IMR-90 (cell line): ENCODE measurements at regions not wholly inside any gene's neighbourhood (a gene's known extent, or its start where the extent isn't known, plus 50 kb on each side); places are given as distances from the start of the nearest gene placed in this dataset.

Experiments used
- ATAC-seq: fragments of 200-7000 bp; cut with Tn5 transposase; 2 replicates; pipeline ENCODE4 v1.9.1; 2020; ENCODE audit warnings: low read depth, mild to moderate bottlenecking, moderate library complexity
- BruUV-seq: library from RNA; stranded (reverse); fragments of 400-500 nt; replicated peaks from 2 replicates; lab custom pipeline; 2021; lab: Mats Ljungman, UMichigan
- CTCF ChIA-PET: fragments of 300-600 bp; formaldehyde crosslinking; extraction: SDS; loops from one replicate; lab custom pipeline; 2021; ENCODE audit warnings: antibody characterized with exemption; lab: Yijun Ruan, JAX
- POLR2A ChIA-PET: fragments of 300-600 bp; sonication (Branson Sonifier 250); formaldehyde crosslinking; loops from one replicate; lab custom pipeline; 2022; ENCODE audit warnings: antibody characterized with exemption; ENCODE audit not compliant: unreplicated experiment; lab: Charles Lee
- DNase-seq: peaks from one replicate; pipeline ENCODE4 v3.0.0; 2013
- H2AFZ ChIP-seq: replicated peaks from 2 replicates; pipeline ENCODE3; 2013; ENCODE audit warnings: low read length, mild to moderate bottlenecking; ENCODE audit not compliant: poor library complexity
- H2AK5ac ChIP-seq: 2 replicates; pipeline ENCODE4 v1.6.1; 2013; ENCODE audit warnings: low read depth, low read length, inconsistent platforms
- H2AK9ac ChIP-seq: replicated peaks from 2 replicates; pipeline ENCODE3; 2013; ENCODE audit warnings: mild to moderate bottlenecking, low read depth, low read length, moderate library complexity; ENCODE audit not compliant: poor library complexity
- H2BK120ac ChIP-seq: 2 replicates; pipeline ENCODE4 v1.6.1; 2013; ENCODE audit warnings: low read depth, low read length, inconsistent platforms
- H2BK15ac ChIP-seq: 3 replicates; pipeline ENCODE4 v1.6.1; 2013; ENCODE audit warnings: low read depth, low read length, inconsistent platforms
- H2BK20ac ChIP-seq: 2 replicates; pipeline ENCODE4 v1.6.1; 2013; ENCODE audit warnings: low read depth, mild to moderate bottlenecking, inconsistent platforms, low read length, moderate library complexity
- H2BK5ac ChIP-seq: 2 replicates; pipeline ENCODE4 v1.6.1; 2013; ENCODE audit warnings: mild to moderate bottlenecking, low read depth, low read length, inconsistent platforms; ENCODE audit not compliant: poor library complexity, severe bottlenecking
- H3K14ac ChIP-seq: replicated peaks from 2 replicates; pipeline ENCODE4 v1.6.1; 2013; ENCODE audit warnings: low read depth, low read length, inconsistent platforms
- H3K18ac ChIP-seq: 2 replicates; pipeline ENCODE4 v1.6.1; 2013; ENCODE audit warnings: low read depth, low read length, control low read depth
- H3K23ac ChIP-seq: 2 replicates; pipeline ENCODE4 v1.6.1; 2013; ENCODE audit warnings: low read depth, low read length, inconsistent platforms
- H3K27ac ChIP-seq: 2 replicates; pipeline ENCODE4 v1.5.1; 2013; ENCODE audit warnings: mild to moderate bottlenecking, control low read depth, low read length; ENCODE audit not compliant: insufficient read depth
- H3K27me3 ChIP-seq: 2 replicates; pipeline ENCODE4 v1.6.1; 2013; ENCODE audit warnings: low read length; ENCODE audit not compliant: control insufficient read depth, insufficient read depth
- H3K36me3 ChIP-seq: 2 replicates; pipeline ENCODE4 v1.6.1; 2013; ENCODE audit warnings: low read length, mixed read lengths; ENCODE audit not compliant: control insufficient read depth, insufficient read depth
- H3K4ac ChIP-seq: 2 replicates; pipeline ENCODE4 v1.6.1; 2013; ENCODE audit warnings: low read depth, low read length, inconsistent platforms
- H3K4me1 ChIP-seq: 2 replicates; pipeline ENCODE4 v1.6.1; 2013; ENCODE audit warnings: low read length, mixed read lengths; ENCODE audit not compliant: control insufficient read depth, insufficient read depth
- H3K4me2 ChIP-seq: 2 replicates; pipeline ENCODE4 v1.6.1; 2013; ENCODE audit warnings: low read depth, mild to moderate bottlenecking, control low read depth, low read length, moderate library complexity
- H3K4me3 ChIP-seq: 2 replicates; pipeline ENCODE4 v1.5.1; 2013; ENCODE audit warnings: low read depth, mild to moderate bottlenecking, control low read depth, low read length, moderate library complexity; ENCODE audit not compliant: insufficient read depth
- H3K56ac ChIP-seq: 2 replicates; pipeline ENCODE4 v1.6.1; 2013; ENCODE audit warnings: low read length, inconsistent platforms; ENCODE audit not compliant: insufficient read depth; ENCODE audit errors: extremely low read depth
- H3K79me1 ChIP-seq, 2 experiments: 2 replicates each; pipeline ENCODE4 v1.6.1; 2013; ENCODE audit warnings: low read length in 2 of 2, inconsistent platforms in 1 of 2, low read depth in 1 of 2
- H3K9ac ChIP-seq: 2 replicates; pipeline ENCODE4 v1.6.1; 2013; ENCODE audit warnings: low read depth, low read length, control low read depth
- H3K9me1 ChIP-seq: 2 replicates; pipeline ENCODE4 v1.6.1; 2013; ENCODE audit warnings: low read length, inconsistent platforms; ENCODE audit not compliant: insufficient read depth
- H3K9me3 ChIP-seq: 2 replicates; pipeline ENCODE4 v1.6.1; 2013; ENCODE audit warnings: low read length; ENCODE audit not compliant: control insufficient read depth, insufficient read depth
- H4K20me1 ChIP-seq: 2 replicates; pipeline ENCODE4 v1.6.1; 2013; ENCODE audit warnings: low read length, inconsistent platforms; ENCODE audit not compliant: insufficient read depth
- H4K5ac ChIP-seq: 2 replicates; pipeline ENCODE4 v1.6.1; 2013; ENCODE audit warnings: mild to moderate bottlenecking, low read depth, low read length, control low read depth
- H4K8ac ChIP-seq, 2 experiments: 2 replicates each; pipeline ENCODE4 v1.6.1; 2013; ENCODE audit warnings: low read depth in 2 of 2, low read length in 2 of 2, control low read depth in 1 of 2, inconsistent platforms in 1 of 2
- H4K91ac ChIP-seq: 2 replicates; pipeline ENCODE4 v1.6.1; 2013; ENCODE audit warnings: low read depth, low read length, inconsistent platforms; ENCODE audit not compliant: insufficient read depth
- BHLHE40 ChIP-seq: fragments of 150-350 bp; IDR thresholded peaks from 2 replicates; pipeline ENCODE4 v1.6.1; 2016; ENCODE audit warnings: mild to moderate bottlenecking, low read depth, low read length
- CEBPB ChIP-seq: IDR thresholded peaks from 2 replicates; pipeline ENCODE4 v1.6.1; 2012; ENCODE audit warnings: low read depth, low read length, improper control_type of control experiment
- CHD1 ChIP-seq: IDR thresholded peaks from 2 replicates; pipeline ENCODE4 v1.6.1; 2012; ENCODE audit warnings: low read depth, low read length, improper control_type of control experiment
- CTCF ChIP-seq: conservative IDR thresholded peaks from 2 replicates; pipeline ENCODE4 v1.5.1; 2012; ENCODE audit warnings: mild to moderate bottlenecking, low read depth, low read length, improper control_type of control experiment
- MAFK ChIP-seq: IDR thresholded peaks from 2 replicates; pipeline ENCODE4 v1.6.1; 2012; ENCODE audit warnings: low read depth, low read length, improper control_type of control experiment
- MAZ ChIP-seq: IDR thresholded peaks from 2 replicates; pipeline ENCODE4 v1.6.1; 2012; ENCODE audit warnings: low read depth, mild to moderate bottlenecking, low read length, improper control_type of control experiment, moderate library complexity, borderline replicate concordance
- NFE2L2 ChIP-seq: fragments of 150-350 bp; IDR thresholded peaks from 2 replicates; pipeline ENCODE4 v1.6.1; 2016; ENCODE audit warnings: low read depth, mild to moderate bottlenecking, low read length
- RCOR1 ChIP-seq: IDR thresholded peaks from 2 replicates; pipeline ENCODE4 v1.6.1; 2012; ENCODE audit warnings: mild to moderate bottlenecking, low read length, improper control_type of control experiment; ENCODE audit not compliant: insufficient replicate concordance
- RFX5 ChIP-seq: IDR thresholded peaks from 2 replicates; pipeline ENCODE4 v1.8.0; 2012; ENCODE audit warnings: low read depth, mild to moderate bottlenecking, low read length, moderate library complexity
- SMC3 ChIP-seq: fragments of 150-350 bp; IDR thresholded peaks from 2 replicates; pipeline ENCODE4 v1.6.1; 2016; ENCODE audit warnings: low read depth, mild to moderate bottlenecking, antibody characterized with exemption, low read length, moderate library complexity
- WGBS, 2 experiments: methylation state at CpG; one replicate each; pipeline versions ENCODE4 v1.1.5 to v1.1.7; 2013; ENCODE audit warnings: missing lambda C conversion rate in 2 of 2; ENCODE audit not compliant: insufficient read length in 1 of 2; ENCODE audit errors: extremely low coverage in 2 of 2; 5-methylcytosine and 5-hydroxymethylcytosine counted together
- dilution Hi-C: fragments of 300-500 bp; cut with HindIII; formaldehyde crosslinking; loops from one replicate; pipeline ENCODE4 v1.14.3; 2018; ENCODE audit warnings: low sequenced_read_pairs; ENCODE audit not compliant: unreplicated experiment
- in situ Hi-C: fragments of 300-500 bp; cut with MboI; formaldehyde crosslinking; loops from 3 replicates; pipeline ENCODE4 v1.14.3; 2019; ENCODE audit warnings: low sequenced_read_pairs, inconsistent platforms, mixed read lengths
- intact Hi-C: fragments of 100-400 bp; cut with micrococcal nuclease; formaldehyde crosslinking; loops from 2 replicates; pipeline ENCODE4 v1.10.0; 2022
- TF ChIP-seq, protein P1 (sequence below): fragments of 150-350 bp; IDR thresholded peaks from 2 replicates; pipeline ENCODE4 v1.6.1; 2017; ENCODE audit warnings: mild to moderate bottlenecking, antibody characterized with exemption, low read length, low read depth
- TF ChIP-seq, protein P2 (sequence below): fragments of 150-350 bp; IDR thresholded peaks from 2 replicates; pipeline ENCODE4 v1.6.1; 2016; ENCODE audit warnings: low read depth, mild to moderate bottlenecking, low read length, moderate library complexity, borderline replicate concordance

DNA sequence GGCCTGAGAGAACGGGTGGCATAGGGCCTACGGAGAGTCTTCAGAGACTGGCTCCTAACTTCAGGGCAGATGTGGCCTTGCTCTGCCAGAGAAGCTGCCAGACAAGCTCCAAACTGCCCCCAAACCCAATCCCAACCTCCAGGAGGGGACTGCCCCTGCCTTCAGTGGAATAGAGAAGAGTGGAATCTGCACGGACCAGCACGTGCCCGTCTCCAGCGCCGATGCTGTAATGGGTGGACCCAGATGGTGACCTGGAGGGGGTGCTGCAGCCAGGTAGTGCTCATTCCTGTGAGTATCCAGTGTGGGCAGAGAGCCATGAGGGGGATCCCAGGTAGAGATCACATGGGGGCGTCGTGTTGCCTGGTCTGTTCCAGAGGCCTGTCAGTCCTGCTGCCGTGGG is 73.2 kb upstream of the NKX1-1 start:
- Histone ChIP-seq H2AK5ac (no peak overlapping the region), H3K79me1 (no peaks in the 10 kb centered on the region), H2BK120ac (no peak overlapping the region), H3K9me3 (peaks cover 6% of the 10 kb centered on the region; the same call in 1 of the 2 replicates), H4K91ac (no peak overlapping the region), H3K23ac (no peak overlapping the region), H4K8ac (no peak overlapping the region), H3K4me2 (no peak overlapping the region), H3K4me1 (no peaks in the 10 kb centered on the region), H3K18ac (no peak overlapping the region), H2BK5ac (no peak overlapping the region), H4K5ac (no peak overlapping the region), H3K9ac (no peak overlapping the region), H3K36me3 (no peaks in the 10 kb centered on the region), H2AFZ (peak overlapping the region; percentile 21), H3K56ac (no peak overlapping the region), H4K20me1 (no peaks in the 10 kb centered on the region), H3K9me1 (no peaks in the 10 kb centered on the region), H3K4me3 (no peak overlapping the region), H3K27ac (no peak overlapping the region), H3K4ac (no peak overlapping the region), H3K14ac (no peak overlapping the region), H2BK15ac (no peak overlapping the region), H3K27me3 (no peaks in the 10 kb centered on the region; the same call in 1 of the 2 replicates), H2BK20ac (no peak overlapping the region), H2AK9ac (no peak overlapping the region)
- TF ChIP-seq MAFK (no peak), SMC3 (no peak), RCOR1 (no peak), MAZ (no peak), RFX5 (no peak), BHLHE40 (no peak), CHD1 (no peak), NFE2L2 (no peak), CEBPB (no peak), CTCF (no peak)
- TF ChIP-seq, protein P1, sequence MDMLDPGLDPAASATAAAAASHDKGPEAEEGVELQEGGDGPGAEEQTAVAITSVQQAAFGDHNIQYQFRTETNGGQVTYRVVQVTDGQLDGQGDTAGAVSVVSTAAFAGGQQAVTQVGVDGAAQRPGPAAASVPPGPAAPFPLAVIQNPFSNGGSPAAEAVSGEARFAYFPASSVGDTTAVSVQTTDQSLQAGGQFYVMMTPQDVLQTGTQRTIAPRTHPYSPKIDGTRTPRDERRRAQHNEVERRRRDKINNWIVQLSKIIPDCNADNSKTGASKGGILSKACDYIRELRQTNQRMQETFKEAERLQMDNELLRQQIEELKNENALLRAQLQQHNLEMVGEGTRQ = no peak
- TF ChIP-seq, protein P2, sequence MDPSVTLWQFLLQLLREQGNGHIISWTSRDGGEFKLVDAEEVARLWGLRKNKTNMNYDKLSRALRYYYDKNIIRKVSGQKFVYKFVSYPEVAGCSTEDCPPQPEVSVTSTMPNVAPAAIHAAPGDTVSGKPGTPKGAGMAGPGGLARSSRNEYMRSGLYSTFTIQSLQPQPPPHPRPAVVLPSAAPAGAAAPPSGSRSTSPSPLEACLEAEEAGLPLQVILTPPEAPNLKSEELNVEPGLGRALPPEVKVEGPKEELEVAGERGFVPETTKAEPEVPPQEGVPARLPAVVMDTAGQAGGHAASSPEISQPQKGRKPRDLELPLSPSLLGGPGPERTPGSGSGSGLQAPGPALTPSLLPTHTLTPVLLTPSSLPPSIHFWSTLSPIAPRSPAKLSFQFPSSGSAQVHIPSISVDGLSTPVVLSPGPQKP = no peak
- ATAC-seq (no peak), DNase-seq (no peak)
- WGBS, 2 experiments = 73% methylated on average over 6 of the region's 10 CpGs; no CpG with 5 or more reads in 1 of the 2 experiments
- intact Hi-C loops = no loop called here
- dilution Hi-C loops = no loop called here
- ChIA-PET POLR2A (no interaction called here), CTCF (no interaction called here)
- in situ Hi-C loops = no loop called here
- BruUV-seq = no TSS peak
